ENCODE measurements at regions not wholly inside any gene's neighbourhood (a gene's known extent, or its start where the extent isn't known, plus 50 kb on each side); places are given as distances from the start of the nearest gene placed in this dataset.

DNA sequence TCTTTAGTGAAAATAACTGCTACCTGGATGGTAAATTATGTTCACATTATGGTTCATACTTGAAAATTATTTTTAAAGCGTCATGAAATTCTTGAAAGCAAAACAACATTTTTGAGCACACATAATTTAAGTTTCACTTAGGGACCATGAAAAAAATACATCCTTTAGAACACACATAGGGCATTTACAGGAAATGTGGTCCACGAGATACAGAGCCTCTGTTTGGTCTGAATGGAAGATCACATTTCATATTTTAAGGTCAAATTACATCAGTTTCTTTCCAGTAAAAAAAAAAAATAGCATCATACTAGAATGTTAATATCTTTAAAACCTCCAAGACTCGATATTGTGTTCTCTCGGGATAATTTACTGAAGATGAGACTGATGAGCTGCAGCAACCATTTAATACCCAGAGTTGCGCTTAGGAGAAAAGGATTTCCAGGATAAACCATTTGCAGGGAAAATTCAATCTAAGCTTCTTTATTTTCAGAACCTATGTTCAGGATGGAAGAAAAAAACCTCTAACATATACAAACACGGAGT lies 720.7 kb downstream of the DIAPH3 start:
- H3K36me3 ChIP-seq: no peaks in the 10 kb centered on the region
- no peaks in the 10 kb centered on the region for H3K9me3 ChIP-seq
- TF ChIP-seq POLR2A (IDR thresholded peaks at IDR 0.05): no peak
- TF ChIP-seq, protein P1, sequence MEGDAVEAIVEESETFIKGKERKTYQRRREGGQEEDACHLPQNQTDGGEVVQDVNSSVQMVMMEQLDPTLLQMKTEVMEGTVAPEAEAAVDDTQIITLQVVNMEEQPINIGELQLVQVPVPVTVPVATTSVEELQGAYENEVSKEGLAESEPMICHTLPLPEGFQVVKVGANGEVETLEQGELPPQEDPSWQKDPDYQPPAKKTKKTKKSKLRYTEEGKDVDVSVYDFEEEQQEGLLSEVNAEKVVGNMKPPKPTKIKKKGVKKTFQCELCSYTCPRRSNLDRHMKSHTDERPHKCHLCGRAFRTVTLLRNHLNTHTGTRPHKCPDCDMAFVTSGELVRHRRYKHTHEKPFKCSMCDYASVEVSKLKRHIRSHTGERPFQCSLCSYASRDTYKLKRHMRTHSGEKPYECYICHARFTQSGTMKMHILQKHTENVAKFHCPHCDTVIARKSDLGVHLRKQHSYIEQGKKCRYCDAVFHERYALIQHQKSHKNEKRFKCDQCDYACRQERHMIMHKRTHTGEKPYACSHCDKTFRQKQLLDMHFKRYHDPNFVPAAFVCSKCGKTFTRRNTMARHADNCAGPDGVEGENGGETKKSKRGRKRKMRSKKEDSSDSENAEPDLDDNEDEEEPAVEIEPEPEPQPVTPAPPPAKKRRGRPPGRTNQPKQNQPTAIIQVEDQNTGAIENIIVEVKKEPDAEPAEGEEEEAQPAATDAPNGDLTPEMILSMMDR (IDR thresholded peaks at IDR 0.05): no peak
- intact Hi-C loops (cut with DNase I; ENCODE audit: low total_unique reads): no loop called here
- H3K27me3 ChIP-seq: no peaks in the 10 kb centered on the region
- H3K4me3 ChIP-seq: no peak overlapping the region
- H3K27ac ChIP-seq: no peak overlapping the region
- H3K4me1 ChIP-seq: no peaks in the 10 kb centered on the region
- no peak for DNase-seq

DNA sequence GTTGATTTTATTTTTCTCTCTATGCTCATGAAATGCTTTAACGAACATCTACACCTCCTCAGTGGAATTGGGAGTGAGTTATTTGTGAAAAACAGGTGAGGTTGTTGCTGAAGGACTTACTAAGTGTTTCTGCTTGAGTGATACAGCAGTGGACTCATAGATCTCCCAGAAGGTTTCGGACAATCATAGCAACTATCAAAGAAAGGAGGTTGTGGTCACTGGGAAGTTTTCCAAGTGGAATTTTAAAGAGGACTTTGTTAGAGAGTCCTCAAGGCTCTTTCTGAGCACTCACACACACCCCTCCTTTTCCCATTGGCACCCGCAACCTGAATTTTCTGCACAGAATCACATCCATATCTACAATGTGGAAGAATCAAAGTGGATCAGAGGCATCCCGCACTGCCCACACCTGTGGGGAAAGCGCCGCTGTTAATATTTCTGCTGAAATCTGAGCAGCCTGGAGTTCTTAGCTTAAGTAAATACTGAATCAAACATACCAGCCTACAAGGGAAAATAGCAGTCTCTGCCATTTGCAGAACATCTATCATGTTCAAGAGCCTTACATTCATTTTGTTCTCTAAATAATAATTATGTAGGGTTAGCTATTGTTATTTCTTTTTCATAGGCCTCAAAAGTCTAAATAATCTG lies 719.4 kb downstream of the DIAPH3 start:
- TF ChIP-seq, protein P1 (IDR thresholded peaks at IDR 0.05): no peak
- TF ChIP-seq POLR2A (IDR thresholded peaks at IDR 0.05): no peak
- H3K36me3 ChIP-seq: no peaks in the 10 kb centered on the region
- no peaks in the 10 kb centered on the region for H3K9me3 ChIP-seq
- no peaks in the 10 kb centered on the region for H3K27me3 ChIP-seq
- intact Hi-C loops (cut with DNase I; ENCODE audit: low total_unique reads): no loop called here
- H3K27ac ChIP-seq: no peak overlapping the region
- DNase-seq: no peak
- no peaks in the 10 kb centered on the region for H3K4me1 ChIP-seq
- no peak overlapping the region for H3K4me3 ChIP-seq

DNA sequence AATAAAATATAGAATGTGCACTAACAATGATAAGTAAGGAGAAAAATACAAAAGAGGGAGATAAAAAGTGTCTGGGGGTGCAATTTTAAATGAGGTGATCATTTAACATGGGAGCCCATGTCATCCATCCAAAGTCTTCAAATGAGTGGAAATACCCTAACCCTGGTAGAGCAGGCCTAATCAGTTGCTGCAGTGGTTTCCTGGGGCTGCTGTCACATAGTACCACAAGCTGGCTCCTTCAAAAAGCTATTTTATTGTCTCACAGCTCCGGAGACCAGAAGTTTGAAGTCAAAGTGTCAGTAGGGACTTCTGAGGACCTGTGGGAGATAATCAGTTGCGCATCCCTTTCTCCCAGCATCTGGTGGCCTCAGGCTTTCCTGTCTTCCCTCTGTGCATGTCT lies 717.9 kb downstream of the DIAPH3 start:
- Histone ChIP-seq H3K27me3 (no peaks in the 10 kb centered on the region), H3K27ac (no peak overlapping the region), H3K36me3 (no peaks in the 10 kb centered on the region), H3K4me1 (no peaks in the 10 kb centered on the region), H3K4me3 (no peak overlapping the region), H3K9me3 (no peaks in the 10 kb centered on the region)
- no peak for DNase-seq
- intact Hi-C loops (cut with DNase I; ENCODE audit: low total_unique reads): no loop called here
- TF ChIP-seq POLR2A (IDR thresholded peaks at IDR 0.05): no peak
- TF ChIP-seq, protein P1 (IDR thresholded peaks at IDR 0.05): no peak

DNA sequence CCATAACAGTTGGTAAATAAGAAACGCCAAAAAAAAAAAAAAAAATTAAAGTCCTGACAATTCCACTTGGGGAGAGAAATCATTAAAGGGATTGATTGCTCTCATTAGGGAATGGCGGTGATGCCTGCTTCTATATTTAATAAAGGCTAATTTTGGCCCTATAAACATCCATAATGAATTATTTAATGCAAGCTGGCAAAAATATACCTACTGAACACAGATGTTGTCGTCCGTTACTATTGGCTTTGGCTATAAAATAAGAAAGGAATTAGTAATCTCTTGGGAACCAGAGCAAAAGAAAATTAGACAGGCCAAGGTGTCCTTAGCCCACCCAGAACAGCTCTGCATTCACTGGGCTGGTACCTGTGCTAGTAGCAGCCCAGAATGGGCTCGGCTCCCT lies 717.3 kb downstream of the DIAPH3 start:
- DNase-seq: no peak
- no peaks in the 10 kb centered on the region for H3K27me3 ChIP-seq
- H3K27ac ChIP-seq: no peak overlapping the region
- no peaks in the 10 kb centered on the region for H3K4me1 ChIP-seq
- no peak overlapping the region for H3K4me3 ChIP-seq
- H3K36me3 ChIP-seq: no peaks in the 10 kb centered on the region
- intact Hi-C loops (cut with DNase I; ENCODE audit: low total_unique reads): no loop called here
- TF ChIP-seq, protein P1 (IDR thresholded peaks at IDR 0.05): no peak
- no peak for TF ChIP-seq POLR2A (IDR thresholded peaks at IDR 0.05)
- H3K9me3 ChIP-seq: no peaks in the 10 kb centered on the region

DNA sequence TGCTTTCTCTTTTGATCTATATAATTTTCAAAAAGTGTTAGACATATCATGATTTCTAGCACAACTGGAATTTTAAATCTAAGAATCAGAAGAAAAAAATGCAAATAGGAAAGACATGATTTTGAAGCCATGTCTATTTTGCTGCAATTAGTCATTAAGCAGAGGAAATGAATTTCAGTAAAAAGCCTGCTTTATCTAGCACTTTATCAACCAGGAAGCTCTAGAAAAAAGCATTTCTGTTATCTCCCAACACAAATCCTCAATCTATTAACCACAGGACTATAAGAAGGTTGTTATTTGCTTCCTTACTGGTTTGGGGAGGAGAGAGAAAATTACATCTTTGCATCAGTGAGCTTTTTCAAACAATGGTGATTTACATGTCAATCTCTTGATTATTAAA lies 716.7 kb downstream of the DIAPH3 start:
- no peaks in the 10 kb centered on the region for H3K4me1 ChIP-seq
- no peak for DNase-seq
- H3K4me3 ChIP-seq: no peak overlapping the region
- no peak overlapping the region for H3K27ac ChIP-seq
- no peaks in the 10 kb centered on the region for H3K27me3 ChIP-seq
- H3K36me3 ChIP-seq: no peaks in the 10 kb centered on the region
- TF ChIP-seq, protein P1 (IDR thresholded peaks at IDR 0.05): no peak
- no peak for TF ChIP-seq POLR2A (IDR thresholded peaks at IDR 0.05)
- intact Hi-C loops (cut with DNase I; ENCODE audit: low total_unique reads): no loop called here
- no peaks in the 10 kb centered on the region for H3K9me3 ChIP-seq
